Choroid plexus epithelial cell (primary cell): ENCODE measurements at regions not wholly inside any gene's neighbourhood (a gene's known extent, or its start where the extent isn't known, plus 50 kb on each side); places are given as distances from the start of the nearest gene placed in this dataset.

Experiments used
- DNase-seq: peaks from one replicate; pipeline ENCODE4 v3.0.0-alpha.2; 2010; ENCODE audit warnings: low read depth
- H3K4me3 ChIP-seq: 2 replicates; pipeline ENCODE4 v1.5.1; 2011; ENCODE audit warnings: low read depth, mild to moderate bottlenecking, control low read depth, low read length, moderate library complexity
- CTCF ChIP-seq: conservative IDR thresholded peaks from 2 replicates; pipeline ENCODE4 v1.5.1; 2011; ENCODE audit warnings: low read depth, mild to moderate bottlenecking, control low read depth, inconsistent platforms, low read length, moderate library complexity

DNA sequence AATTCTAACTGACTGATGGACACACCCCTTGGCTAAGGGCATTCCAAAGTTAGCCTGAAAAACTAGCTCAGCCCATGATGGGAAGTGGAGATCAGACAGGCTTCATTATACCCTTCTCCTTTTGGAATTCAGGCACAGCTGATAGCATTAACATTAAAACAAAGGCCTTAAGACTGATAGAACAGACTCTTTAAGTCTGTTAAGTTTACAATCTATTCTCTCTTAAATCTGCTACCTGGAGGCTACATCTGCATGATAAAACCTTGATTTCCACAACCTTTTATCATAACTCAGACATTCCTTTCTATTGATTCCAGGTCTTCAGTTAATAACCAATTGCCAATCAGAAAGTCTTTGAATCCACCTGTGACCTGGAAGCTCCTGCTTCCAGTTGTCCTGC lies 281.4 kb downstream of the TUSC1 start:
- DNase-seq, result no peak
- no peak overlapping the region for H3K4me3 ChIP-seq
- no peak for TF ChIP-seq CTCF

- TF ChIP-seq CTCF, result no peak
- no peak overlapping the region for H3K4me3 ChIP-seq
- DNase-seq, result no peak
Measured at GRCh38 chr9:25381141-25381540, 297.1 kb downstream of the TUSC1 start.

- no peak for TF ChIP-seq CTCF
- no peak for DNase-seq
- H3K4me3 ChIP-seq, result no peak overlapping the region
Measured at GRCh38 chr9:25377039-25377438, 301.2 kb downstream of the TUSC1 start.

DNA sequence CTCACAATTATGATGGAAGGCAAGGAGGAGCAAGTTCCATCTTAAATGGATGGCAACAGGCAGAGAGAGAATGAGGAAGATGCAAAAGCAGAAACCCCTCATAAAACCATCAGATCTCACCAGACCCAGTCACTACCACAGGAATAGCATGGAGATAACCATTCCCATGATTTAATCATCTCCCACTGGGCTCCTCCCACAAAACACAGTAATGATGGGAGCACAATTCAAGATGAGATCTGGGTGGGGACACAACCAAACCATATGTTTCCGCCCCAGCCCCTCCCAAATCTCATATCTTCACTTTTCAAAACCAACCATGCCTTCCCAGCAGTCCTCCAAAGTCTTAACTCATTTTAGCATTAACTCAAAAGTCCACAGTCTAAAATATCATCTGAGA lies 304.0 kb downstream of the TUSC1 start:
- no peak for TF ChIP-seq CTCF
- no peak for DNase-seq
- no peak overlapping the region for H3K4me3 ChIP-seq

GRCh38 chr9:25366906-25367305 lies 311.3 kb downstream of the TUSC1 start:
- H3K4me3 ChIP-seq, result no peak overlapping the region
- no peak for TF ChIP-seq CTCF
- DNase-seq, result no peak

DNA sequence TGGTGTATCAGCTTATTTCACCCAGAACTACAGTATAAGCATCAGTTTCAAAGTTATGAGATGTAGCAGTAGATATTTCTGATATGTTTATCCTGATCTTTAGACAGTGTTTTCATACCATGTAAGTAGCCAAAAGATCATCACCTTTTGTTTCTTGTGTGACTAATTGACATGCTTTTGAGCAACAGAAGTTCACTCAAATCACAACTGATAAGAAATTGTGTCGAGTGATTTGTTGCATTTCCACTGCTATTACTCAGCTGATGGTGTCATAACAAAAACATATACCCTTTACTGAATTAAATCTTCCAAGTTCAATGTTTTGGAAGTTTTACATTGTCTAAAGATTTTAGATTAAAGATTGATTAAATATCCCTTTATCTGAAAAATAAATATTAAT lies 324.5 kb downstream of the TUSC1 start:
- no peak overlapping the region for H3K4me3 ChIP-seq
- TF ChIP-seq CTCF, result no peak
- DNase-seq, result no peak

DNA sequence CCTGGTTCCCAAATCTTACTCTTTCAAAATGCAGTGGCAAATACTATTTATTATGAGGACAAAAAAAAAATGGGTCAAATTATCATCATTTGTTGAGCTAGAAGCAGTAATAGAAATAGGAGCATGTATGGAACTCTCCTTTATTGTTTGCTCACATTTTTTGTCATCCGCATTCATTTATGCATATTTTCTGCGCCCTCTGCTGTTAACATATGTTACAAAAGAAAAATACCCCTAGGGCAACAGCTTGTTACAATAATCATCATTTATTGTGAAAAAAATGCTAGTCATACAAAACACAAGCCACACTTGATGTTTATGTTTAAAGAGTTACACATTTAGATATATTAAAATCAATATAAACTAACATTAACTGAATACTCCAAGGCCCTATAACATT lies 328.2 kb downstream of the TUSC1 start:
- DNase-seq, result no peak
- TF ChIP-seq CTCF, result no peak
- no peak overlapping the region for H3K4me3 ChIP-seq
